Keratinocyte (primary cell): ENCODE measurements at regions not wholly inside any gene's neighbourhood (a gene's known extent, or its start where the extent isn't known, plus 50 kb on each side); places are given as distances from the start of the nearest gene placed in this dataset.

ENCODE experiments used
- EZH2 ChIP-seq: IDR thresholded peaks from one replicate; pipeline ENCODE4 v1.6.1; 2012; ENCODE audit warnings: inconsistent platforms, mild to moderate bottlenecking, low read length, moderate library complexity
- TF ChIP-seq, protein P1 (sequence below), 3 experiments: IDR thresholded peaks in 1 of 3; conservative IDR thresholded peaks in 1 of 3; optimal IDR thresholded peaks in 1 of 3; 2 replicates in 2 of 3; 3 replicates in 1 of 3; pipeline versions ENCODE3 to v1.5.1; 2011; ENCODE audit warnings: low read length in 3 of 3, mild to moderate bottlenecking in 3 of 3, moderate library complexity in 2 of 3, control low read depth in 1 of 3, inconsistent platforms in 1 of 3; ENCODE audit not compliant: insufficient read depth in 2 of 3; ENCODE audit errors: extremely low read depth in 1 of 3

DNA sequence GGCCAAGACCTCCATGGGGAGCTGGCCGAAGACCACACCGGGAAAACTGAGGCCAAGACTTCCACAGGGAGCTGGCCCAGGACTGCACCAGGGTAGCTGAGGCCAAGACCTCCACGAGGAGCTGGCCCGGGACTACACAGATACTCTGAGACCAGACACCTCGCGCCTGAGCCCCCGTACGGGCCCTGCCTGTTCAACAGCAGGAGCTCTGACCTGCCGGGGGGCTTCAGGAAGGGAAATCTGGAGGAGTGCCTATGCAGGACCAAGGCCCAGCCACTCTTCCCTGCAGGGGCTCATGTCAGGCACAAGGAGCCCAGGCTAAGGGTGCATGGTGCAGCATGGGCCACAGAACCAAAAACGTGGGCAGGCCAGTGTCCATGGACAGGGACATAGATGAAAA, 151.6 kb downstream of the TMEM18 start:
- TF ChIP-seq, protein P1, sequence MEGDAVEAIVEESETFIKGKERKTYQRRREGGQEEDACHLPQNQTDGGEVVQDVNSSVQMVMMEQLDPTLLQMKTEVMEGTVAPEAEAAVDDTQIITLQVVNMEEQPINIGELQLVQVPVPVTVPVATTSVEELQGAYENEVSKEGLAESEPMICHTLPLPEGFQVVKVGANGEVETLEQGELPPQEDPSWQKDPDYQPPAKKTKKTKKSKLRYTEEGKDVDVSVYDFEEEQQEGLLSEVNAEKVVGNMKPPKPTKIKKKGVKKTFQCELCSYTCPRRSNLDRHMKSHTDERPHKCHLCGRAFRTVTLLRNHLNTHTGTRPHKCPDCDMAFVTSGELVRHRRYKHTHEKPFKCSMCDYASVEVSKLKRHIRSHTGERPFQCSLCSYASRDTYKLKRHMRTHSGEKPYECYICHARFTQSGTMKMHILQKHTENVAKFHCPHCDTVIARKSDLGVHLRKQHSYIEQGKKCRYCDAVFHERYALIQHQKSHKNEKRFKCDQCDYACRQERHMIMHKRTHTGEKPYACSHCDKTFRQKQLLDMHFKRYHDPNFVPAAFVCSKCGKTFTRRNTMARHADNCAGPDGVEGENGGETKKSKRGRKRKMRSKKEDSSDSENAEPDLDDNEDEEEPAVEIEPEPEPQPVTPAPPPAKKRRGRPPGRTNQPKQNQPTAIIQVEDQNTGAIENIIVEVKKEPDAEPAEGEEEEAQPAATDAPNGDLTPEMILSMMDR (optimal IDR thresholded peaks at IDR 0.05 in 1 of 3, IDR thresholded peaks at IDR 0.05 in 1 of 3, conservative IDR thresholded peaks at IDR 0.05 in 1 of 3; ENCODE audit: extremely low read depth in 1 of 3, insufficient read depth in 2 of 3, low read length in 3 of 3): no peak
- no peak for TF ChIP-seq EZH2
